ENCODE measurements at regions not wholly inside any gene's neighbourhood (a gene's known extent, or its start where the extent isn't known, plus 50 kb on each side); places are given as distances from the start of the nearest gene placed in this dataset.
"Not testable (repeated sequence)": the region's sequence is repeated elsewhere in the genome, so short reads cannot be mapped to it uniquely, and the experiment has no call there.

GRCh38 chr5:87115839-87116364 is 151.8 kb upstream of the RASA1 start:
- DNase-seq: no peak

GRCh38 chr5:87116825-87117512 is 150.7 kb upstream of the RASA1 start:
- no peak for DNase-seq

- no peak for DNase-seq
Observed at GRCh38 chr5:87119588-87119987, 148.1 kb upstream of the RASA1 start.

- DNase-seq: no peak
Observed at GRCh38 chr5:87120518-87121303, 147.0 kb upstream of the RASA1 start.

GRCh38 chr5:87121304-87122150 is 146.2 kb upstream of the RASA1 start:
- DNase-seq: no peak

GRCh38 chr5:87122151-87122977 is 145.3 kb upstream of the RASA1 start:
- DNase-seq: no peak

GRCh38 chr5:87125766-87126165 is 141.9 kb upstream of the RASA1 start:
- no peak for DNase-seq

GRCh38 chr5:87126869-87127268 is 140.8 kb upstream of the RASA1 start:
- DNase-seq: no peak

GRCh38 chr5:87127426-87127825 is 140.3 kb upstream of the RASA1 start:
- DNase-seq: no peak

GRCh38 chr5:87127956-87128687 is 139.6 kb upstream of the RASA1 start:
- no peak for DNase-seq

- DNase-seq: no peak
Observed at GRCh38 chr5:87129046-87129445, 138.6 kb upstream of the RASA1 start.

GRCh38 chr5:87132696-87133095 is 135.0 kb upstream of the RASA1 start:
- DNase-seq: no peak

GRCh38 chr5:87134513-87134912 is 133.2 kb upstream of the RASA1 start:
- DNase-seq: not testable (repeated sequence)

GRCh38 chr5:87136096-87136495 is 131.6 kb upstream of the RASA1 start:
- no peak for DNase-seq

GRCh38 chr5:87136733-87137132 is 130.9 kb upstream of the RASA1 start:
- no peak for DNase-seq

- no peak for DNase-seq
Observed at GRCh38 chr5:87137283-87137682, 130.4 kb upstream of the RASA1 start.

- no peak for DNase-seq
Observed at GRCh38 chr5:87138091-87138805, 129.4 kb upstream of the RASA1 start.

- DNase-seq: no peak
Observed at GRCh38 chr5:87139795-87140194, 127.9 kb upstream of the RASA1 start.

- DNase-seq: no peak
Observed at GRCh38 chr5:87141544-87141943, 126.1 kb upstream of the RASA1 start.

GRCh38 chr5:87145853-87146252 is 121.8 kb upstream of the RASA1 start:
- not testable (repeated sequence) for DNase-seq

GRCh38 chr5:87147441-87147840 is 120.2 kb upstream of the RASA1 start:
- no peak for DNase-seq
